Epidermal melanocyte (primary cell): ENCODE measurements at regions not wholly inside any gene's neighbourhood (a gene's known extent, or its start where the extent isn't known, plus 50 kb on each side); places are given as distances from the start of the nearest gene placed in this dataset.

Experiments
- DNase-seq: peaks from one replicate; pipeline ENCODE4 v3.0.0; 2011; ENCODE audit warnings: low spot score; ENCODE audit not compliant: insufficient read length

GRCh38 chr20:40173872-40174271 lies 515.2 kb downstream of the MAFB start:
- no peak for DNase-seq

GRCh38 chr20:40168981-40169620 lies 519.9 kb downstream of the MAFB start:
- no peak for DNase-seq

- no peak for DNase-seq
Measured at GRCh38 chr20:40161391-40161790, 527.6 kb downstream of the MAFB start.

- no peak for DNase-seq
Measured at GRCh38 chr20:40160097-40160550, 528.9 kb downstream of the MAFB start.

GRCh38 chr20:40159276-40159675 lies 529.8 kb downstream of the MAFB start:
- no peak for DNase-seq

GRCh38 chr20:40156600-40157317 lies 532.3 kb downstream of the MAFB start:
- DNase-seq = no peak

- no peak for DNase-seq
Measured at GRCh38 chr20:40154514-40154913, 534.5 kb downstream of the MAFB start.

- no peak for DNase-seq
Measured at GRCh38 chr20:40148886-40149285, 540.1 kb downstream of the MAFB start.

GRCh38 chr20:40146071-40146470 lies 543.0 kb downstream of the MAFB start:
- DNase-seq = no peak

GRCh38 chr20:40144581-40144980 lies 544.5 kb downstream of the MAFB start:
- DNase-seq = no peak

- no peak for DNase-seq
Measured at GRCh38 chr20:40134176-40134575, 554.9 kb downstream of the MAFB start.

- DNase-seq = no peak
Measured at GRCh38 chr20:40120827-40121226, 568.2 kb downstream of the MAFB start.

GRCh38 chr20:40111282-40111681 lies 577.8 kb downstream of the MAFB start:
- DNase-seq = no peak

- DNase-seq = no peak
Measured at GRCh38 chr20:40110311-40110831, 578.7 kb downstream of the MAFB start.

- DNase-seq = no peak
Measured at GRCh38 chr20:40109136-40109535, 579.9 kb downstream of the MAFB start.

- DNase-seq = no peak
Measured at GRCh38 chr20:40108321-40108720, 580.7 kb downstream of the MAFB start.

GRCh38 chr20:40104959-40105358 lies 584.1 kb downstream of the MAFB start:
- DNase-seq = no peak

GRCh38 chr20:40103420-40103819 lies 585.6 kb downstream of the MAFB start:
- DNase-seq = no peak

GRCh38 chr20:40101560-40101959 lies 587.5 kb downstream of the MAFB start:
- DNase-seq = no peak

- no peak for DNase-seq
Measured at GRCh38 chr20:40100261-40100660, 588.8 kb downstream of the MAFB start.

GRCh38 chr20:40090236-40090635 lies 598.8 kb downstream of the MAFB start:
- DNase-seq = no peak

GRCh38 chr20:40087496-40087895 lies 601.5 kb downstream of the MAFB start:
- no peak for DNase-seq

- DNase-seq = no peak
Measured at GRCh38 chr20:40085513-40085912, 603.5 kb downstream of the MAFB start.
